ENCODE measurements at regions not wholly inside any gene's neighbourhood (a gene's known extent, or its start where the extent isn't known, plus 50 kb on each side); places are given as distances from the start of the nearest gene placed in this dataset.

- TF ChIP-seq POLR2AphosphoS5 (IDR thresholded peaks at IDR 0.05; ENCODE audit: low read depth, low read length) = no peak
- TF ChIP-seq SIN3A (IDR thresholded peaks at IDR 0.05; ENCODE audit: borderline replicate concordance, insufficient read depth, low read length) = no peak
- no peak for TF ChIP-seq REST (IDR thresholded peaks at IDR 0.05; ENCODE audit: insufficient read depth in 1 of 2, low read depth in 2 of 2, low read length in 2 of 2)
These were observed 102.9 kb upstream of the TOX3 start for GRCh38 chr16:52649870-52650269.
